H1 (cell line): ENCODE measurements at regions not wholly inside any gene's neighbourhood (a gene's known extent, or its start where the extent isn't known, plus 50 kb on each side); places are given as distances from the start of the nearest gene placed in this dataset.

ENCODE experiments used
- CTCF ChIA-PET: fragments of 300-600 bp; sonication (Branson Sonifier 250); formaldehyde crosslinking; loops from one replicate; lab custom pipeline; 2021; ENCODE audit not compliant: partially characterized antibody; lab: Charles Lee
- POLR2A ChIA-PET: fragments of 300-600 bp; sonication (Branson Sonifier 250); formaldehyde crosslinking; loops from one replicate; lab custom pipeline; 2021; ENCODE audit warnings: inconsistent platforms; ENCODE audit not compliant: partially characterized antibody; lab: Charles Lee
- DNase-seq, 2 experiments: peaks; one replicate each; pipeline versions ENCODE4 v3.0.0 to v3.0.0-alpha.2; 2010 to 2022; ENCODE audit warnings: low spot score in 2 of 2, low read depth in 1 of 2, mixed read lengths in 1 of 2
- FAIRE-seq: peaks from 2 replicates; lab custom pipeline; 2011; peaks lifted over from hg19 to GRCh38; lab: Jason Lieb, UNC
- H2AFZ ChIP-seq: 2 replicates; pipeline ENCODE4 v1.8.1; 2012; ENCODE audit warnings: low read length, inconsistent platforms
- H2AK5ac ChIP-seq: 2 replicates; pipeline ENCODE4 v1.6.1; 2013; ENCODE audit warnings: low read depth, low read length
- H2BK120ac ChIP-seq: replicated peaks from 2 replicates; pipeline ENCODE3; 2013; ENCODE audit warnings: low read depth, low read length, inconsistent platforms
- H2BK12ac ChIP-seq: 2 replicates; pipeline ENCODE4 v1.6.1; 2013; ENCODE audit warnings: low read depth, low read length
- H2BK15ac ChIP-seq: 2 replicates; pipeline ENCODE4 v1.6.1; 2013; ENCODE audit warnings: low read length
- H2BK20ac ChIP-seq: 2 replicates; pipeline ENCODE4 v1.6.1; 2013; ENCODE audit warnings: low read length
- H2BK5ac ChIP-seq: 2 replicates; pipeline ENCODE4 v1.6.1; 2013; ENCODE audit warnings: low read depth, low read length
- H3K14ac ChIP-seq: 2 replicates; pipeline ENCODE4 v1.6.1; 2013; ENCODE audit warnings: inconsistent platforms; ENCODE audit not compliant: insufficient read length
- H3K18ac ChIP-seq: 2 replicates; pipeline ENCODE4 v1.6.1; 2013; ENCODE audit warnings: low read length; ENCODE audit errors: extremely low read depth
- H3K23ac ChIP-seq: 2 replicates; pipeline ENCODE4 v1.6.1; 2013; ENCODE audit warnings: inconsistent platforms; ENCODE audit not compliant: insufficient read length
- H3K23me2 ChIP-seq: 2 replicates; pipeline ENCODE4 v1.6.1; 2013; ENCODE audit warnings: low read depth, low read length
- H3K27ac ChIP-seq: 2 replicates; pipeline ENCODE4 v1.6.1; 2011; ENCODE audit warnings: low read depth, low read length, inconsistent platforms
- H3K27me3 ChIP-seq, 4 experiments: replicated peaks in 1 of 4; 1 replicate in 1 of 4; 2 replicates in 3 of 4; pipeline versions ENCODE4 v1.6.1 to v1.8.1; 2011 to 2013; ENCODE audit warnings: low read length in 3 of 4, mild to moderate bottlenecking in 3 of 4, inconsistent platforms in 2 of 4, mixed read lengths in 2 of 4, moderate library complexity in 1 of 4; ENCODE audit not compliant: control insufficient read depth in 3 of 4, insufficient read depth in 3 of 4; ENCODE audit errors: extremely low read depth in 1 of 4
- H3K36me3 ChIP-seq, 4 experiments: 2 replicates each; pipeline versions ENCODE4 v1.6.1 to v1.8.1; 2011 to 2013; ENCODE audit warnings: mild to moderate bottlenecking in 4 of 4, low read length in 3 of 4, moderate library complexity in 2 of 4, control low read depth in 1 of 4, inconsistent platforms in 1 of 4; ENCODE audit not compliant: insufficient read depth in 4 of 4, control insufficient read depth in 2 of 4
- H3K4ac ChIP-seq: replicated peaks from 2 replicates; pipeline ENCODE3; 2013; ENCODE audit warnings: low read length, low read depth, mixed read lengths, inconsistent platforms; ENCODE audit not compliant: insufficient read length
- H3K4me1 ChIP-seq, 4 experiments: replicated peaks in 1 of 4; 1 replicate in 1 of 4; 2 replicates in 3 of 4; pipeline versions ENCODE4 v1.6.1 to v1.8.1; 2011 to 2013; ENCODE audit warnings: low read length in 3 of 4, inconsistent platforms in 2 of 4, mixed read lengths in 1 of 4; ENCODE audit not compliant: insufficient read depth in 4 of 4, control insufficient read depth in 3 of 4
- H3K4me2 ChIP-seq, 2 experiments: 2 replicates each; pipeline versions ENCODE4 v1.6.1 to v1.8.1; 2011 to 2013; ENCODE audit warnings: low read depth in 2 of 2, low read length in 2 of 2, control low read depth in 1 of 2, inconsistent platforms in 1 of 2, mild to moderate bottlenecking in 1 of 2; ENCODE audit not compliant: insufficient read depth in 1 of 2
- H3K4me3 ChIP-seq, 4 experiments: fragments of 200-600, 300-600 bp in 1 of 4; sonication (generic), shearing (Covaris generic), sonication (Bioruptor Twin) in 1 of 4; 2 replicates each; pipeline versions ENCODE4 v1.5.1 to v1.8.1; 2011 to 2016; ENCODE audit warnings: low read length in 4 of 4, low read depth in 3 of 4, control low read depth in 2 of 4, inconsistent platforms in 2 of 4, mild to moderate bottlenecking in 2 of 4, mixed read lengths in 1 of 4, moderate library complexity in 1 of 4; ENCODE audit not compliant: insufficient read depth in 2 of 4; ENCODE audit errors: extremely low read depth in 1 of 4
- H3K56ac ChIP-seq: replicated peaks from 2 replicates; pipeline ENCODE3; 2013; ENCODE audit warnings: low read depth, mild to moderate bottlenecking, mixed read lengths, low read length, inconsistent platforms; ENCODE audit not compliant: insufficient read length
- H3K79me1 ChIP-seq: 2 replicates; pipeline ENCODE4 v1.6.1; 2013; ENCODE audit warnings: low read depth, low read length, control low read depth
- H3K79me2 ChIP-seq, 2 experiments: 2 replicates each; pipeline versions ENCODE4 v1.6.1 to v1.8.1; 2012 to 2013; ENCODE audit warnings: low read length in 2 of 2, mild to moderate bottlenecking in 2 of 2, inconsistent platforms in 1 of 2; ENCODE audit not compliant: insufficient read depth in 2 of 2, control insufficient read depth in 1 of 2
- H3K9ac ChIP-seq, 4 experiments: replicated peaks in 1 of 4; 1 replicate in 1 of 4; 2 replicates in 3 of 4; pipeline versions ENCODE4 v1.6.1 to v1.8.1; 2011 to 2013; ENCODE audit warnings: low read depth in 3 of 4, low read length in 3 of 4, control low read depth in 2 of 4, mild to moderate bottlenecking in 2 of 4, moderate library complexity in 2 of 4, inconsistent platforms in 1 of 4; ENCODE audit errors: extremely low read depth in 1 of 4
- H3K9me3 ChIP-seq, 2 experiments: 2 replicates each; pipeline versions ENCODE4 v1.6.1 to v1.8.1; 2012 to 2013; ENCODE audit warnings: mild to moderate bottlenecking in 2 of 2, moderate library complexity in 2 of 2, control low read depth in 1 of 2, inconsistent platforms in 1 of 2, low read depth in 1 of 2, low read length in 1 of 2, mixed read lengths in 1 of 2; ENCODE audit not compliant: insufficient read depth in 2 of 2
- H4K20me1 ChIP-seq, 2 experiments: replicated peaks in 1 of 2; 2 replicates each; pipeline versions ENCODE3 to v1.8.1; 2011 to 2013; ENCODE audit warnings: inconsistent platforms in 2 of 2, low read length in 2 of 2, mild to moderate bottlenecking in 1 of 2; ENCODE audit not compliant: insufficient read depth in 2 of 2, control insufficient read depth in 1 of 2
- H4K5ac ChIP-seq: 2 replicates; pipeline ENCODE4 v1.6.1; 2013; ENCODE audit warnings: low read length, low read depth, mixed read lengths, inconsistent platforms; ENCODE audit not compliant: insufficient read length
- H4K8ac ChIP-seq: 2 replicates; pipeline ENCODE4 v1.8.0; 2013; ENCODE audit warnings: mild to moderate bottlenecking, moderate library complexity, low read length, inconsistent platforms; ENCODE audit not compliant: insufficient read depth; ENCODE audit errors: extremely low read depth
- H4K91ac ChIP-seq: replicated peaks from 2 replicates; pipeline ENCODE3; 2013; ENCODE audit warnings: low read length, mixed read lengths, inconsistent platforms; ENCODE audit not compliant: insufficient read length
- EP300 ChIP-seq, 2 experiments: IDR thresholded peaks; 1 replicate in 1 of 2; 2 replicates in 1 of 2; pipeline ENCODE4 v1.6.1; 2011 to 2012; ENCODE audit warnings: low read depth in 2 of 2, low read length in 2 of 2, mild to moderate bottlenecking in 2 of 2, borderline replicate concordance in 1 of 2, inconsistent platforms in 1 of 2, moderate library complexity in 1 of 2
- KDM4A ChIP-seq: IDR thresholded peaks from one replicate; pipeline ENCODE4 v1.7.1; 2012; ENCODE audit warnings: low read depth, mild to moderate bottlenecking, moderate library complexity, low read length, inconsistent platforms; ENCODE audit not compliant: severe bottlenecking
- MAFK ChIP-seq: IDR thresholded peaks from 2 replicates; pipeline ENCODE4 v1.6.1; 2012; ENCODE audit warnings: low read depth, mild to moderate bottlenecking, improper control_type of control experiment, low read length
- POU5F1 ChIP-seq: IDR thresholded peaks from 2 replicates; pipeline ENCODE4 v1.6.1; 2011; ENCODE audit warnings: low read depth, mild to moderate bottlenecking, low read length, moderate library complexity
- RXRA ChIP-seq: IDR thresholded peaks from 2 replicates; pipeline ENCODE4 v1.6.1; 2011; ENCODE audit warnings: low read depth, mild to moderate bottlenecking, low read length, moderate library complexity; ENCODE audit not compliant: insufficient read depth
- SAP30 ChIP-seq: fragments of 300-600 bp; sonication (generic); IDR thresholded peaks from 2 replicates; pipeline ENCODE4 v1.7.1; 2012; ENCODE audit warnings: low read length, moderate library complexity, mild to moderate bottlenecking, inconsistent platforms; ENCODE audit not compliant: insufficient read depth, insufficient replicate concordance
- SIX5 ChIP-seq: IDR thresholded peaks from 2 replicates; pipeline ENCODE4 v1.6.1; 2011; ENCODE audit warnings: mild to moderate bottlenecking, low read depth, low read length
- SUZ12 ChIP-seq: fragments of 200-600 bp; sonication (generic); IDR thresholded peaks from 2 replicates; pipeline ENCODE4 v1.6.1; 2012; ENCODE audit warnings: mild to moderate bottlenecking, inconsistent platforms, low read length, moderate library complexity, mixed read lengths
- WGBS, 2 experiments: shearing (Covaris generic) in 1 of 2; methylation state at CpG; one replicate each; pipeline versions ENCODE4 v1.1.6 to v1.1.7; 2013 to 2015; ENCODE audit warnings: low lambda C conversion rate in 2 of 2, mixed read lengths in 2 of 2, inconsistent platforms in 1 of 2, low coverage in 1 of 2, missing lambda C conversion rate in 1 of 2; ENCODE audit not compliant: insufficient replicate concordance in 2 of 2, insufficient coverage in 1 of 2, insufficient read length in 1 of 2; ENCODE audit errors: extremely low coverage in 1 of 2, missing lambda C conversion rate in 1 of 2; 5-methylcytosine and 5-hydroxymethylcytosine counted together

DNA sequence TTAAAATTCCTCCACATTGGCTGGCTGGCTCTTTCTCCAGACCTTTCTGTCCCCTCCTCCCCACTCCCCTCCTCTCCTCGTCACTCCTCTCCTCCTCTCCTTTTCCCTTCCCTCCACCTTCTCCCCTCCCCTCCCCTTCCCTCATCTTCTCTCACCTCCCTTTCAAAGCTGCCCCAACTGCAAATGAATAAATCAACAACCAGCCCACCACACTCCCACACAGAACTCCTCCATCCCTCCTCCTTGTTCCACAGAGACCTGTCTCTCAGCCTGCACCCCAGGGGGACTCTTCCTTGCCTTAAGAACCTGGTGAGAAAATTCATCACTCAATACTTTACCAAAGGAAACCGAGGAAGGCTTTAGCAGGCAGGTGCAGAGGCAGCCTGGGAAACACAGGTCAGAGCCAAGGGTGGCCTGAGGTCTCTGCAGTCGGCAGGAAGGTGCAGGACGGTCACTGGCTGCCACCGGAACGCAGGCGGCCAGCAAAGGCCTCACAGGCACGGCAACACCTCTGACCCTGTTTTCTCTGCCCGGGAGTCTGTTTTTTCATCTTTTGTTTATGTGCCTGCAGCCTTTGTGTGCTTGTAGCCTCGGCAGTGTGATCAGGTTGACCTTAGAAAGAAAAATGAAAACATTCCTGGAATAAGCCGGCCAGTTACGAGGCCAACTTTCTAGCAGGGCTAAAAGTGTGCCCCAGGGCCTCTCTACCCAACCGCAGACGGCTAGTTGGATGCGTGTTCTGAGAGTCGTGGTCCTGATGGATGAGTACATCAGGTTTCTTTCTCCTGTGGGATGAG lies 207.6 kb upstream of the KLF6 start:
- Histone ChIP-seq H3K4ac (no peak overlapping the region), H4K8ac (peak overlapping the region; percentile 66), H3K79me1 (no peaks in the 10 kb centered on the region), H3K56ac (no peak overlapping the region), H3K36me3 (no peaks in the 10 kb centered on the region), H2BK120ac (no peak overlapping the region), H3K79me2 (no peaks in the 10 kb centered on the region), H3K9ac (no peak overlapping the region), H3K23me2 (no peaks in the 10 kb centered on the region), H2BK15ac (no peak overlapping the region), H3K18ac (no peak overlapping the region), H4K91ac (no peak overlapping the region), H4K20me1 (no peaks in the 10 kb centered on the region), H4K5ac (no peak overlapping the region), H2AK5ac (no peak overlapping the region), H2BK12ac (no peak overlapping the region), H3K4me3 (no peak overlapping the region), H3K27me3 (no peaks in the 10 kb centered on the region), H3K27ac (no peak overlapping the region), H3K4me1 (no peaks in the 10 kb centered on the region), H3K9me3 (no peaks in the 10 kb centered on the region), H2BK5ac (no peak overlapping the region), H2AFZ (peak overlapping the region; percentile 79; the same call in 1 of the 2 replicates), H3K4me2 (no peak overlapping the region), H2BK20ac (no peak overlapping the region), H3K23ac (no peak overlapping the region), H3K14ac (no peak overlapping the region)
- ChIA-PET CTCF (no interaction called here), POLR2A (no interaction called here)
- DNase-seq (no peak), FAIRE-seq (no peak)
- 83 to 100% methylated on average over 1 to 16 of the region's 16 CpGs for WGBS, 2 experiments
- no peak for TF ChIP-seq EP300 (IDR thresholded peaks at IDR 0.05; ENCODE audit: borderline replicate concordance in 1 of 2, low read depth in 2 of 2, low read length in 2 of 2)
- TF ChIP-seq SAP30 = no peak
- no peak for TF ChIP-seq SUZ12
- TF ChIP-seq KDM4A = no peak
- no peak for TF ChIP-seq RXRA
- no peak for TF ChIP-seq POU5F1
- no peak for TF ChIP-seq MAFK
- no peak for TF ChIP-seq SIX5
